Astrocyte (in vitro differentiated cells and primary cell): ENCODE measurements at regions not wholly inside any gene's neighbourhood (a gene's known extent, or its start where the extent isn't known, plus 50 kb on each side); places are given as distances from the start of the nearest gene placed in this dataset.

Experiments
- EZH2 ChIP-seq: IDR thresholded peaks from 2 replicates; pipeline ENCODE4 v1.6.1; 2012; ENCODE audit warnings: mild to moderate bottlenecking, low read length, inconsistent platforms; ENCODE audit not compliant: insufficient read depth
- TF ChIP-seq, protein P1 (sequence below): IDR thresholded peaks from 2 replicates; pipeline ENCODE4 v1.5.1; 2011; ENCODE audit warnings: low read depth, mild to moderate bottlenecking, inconsistent platforms, low read length, moderate library complexity; ENCODE audit not compliant: insufficient read depth

GRCh38 chr15:95626501-95627361 is 703.8 kb upstream of the NR2F2 start:
- TF ChIP-seq, protein P1, sequence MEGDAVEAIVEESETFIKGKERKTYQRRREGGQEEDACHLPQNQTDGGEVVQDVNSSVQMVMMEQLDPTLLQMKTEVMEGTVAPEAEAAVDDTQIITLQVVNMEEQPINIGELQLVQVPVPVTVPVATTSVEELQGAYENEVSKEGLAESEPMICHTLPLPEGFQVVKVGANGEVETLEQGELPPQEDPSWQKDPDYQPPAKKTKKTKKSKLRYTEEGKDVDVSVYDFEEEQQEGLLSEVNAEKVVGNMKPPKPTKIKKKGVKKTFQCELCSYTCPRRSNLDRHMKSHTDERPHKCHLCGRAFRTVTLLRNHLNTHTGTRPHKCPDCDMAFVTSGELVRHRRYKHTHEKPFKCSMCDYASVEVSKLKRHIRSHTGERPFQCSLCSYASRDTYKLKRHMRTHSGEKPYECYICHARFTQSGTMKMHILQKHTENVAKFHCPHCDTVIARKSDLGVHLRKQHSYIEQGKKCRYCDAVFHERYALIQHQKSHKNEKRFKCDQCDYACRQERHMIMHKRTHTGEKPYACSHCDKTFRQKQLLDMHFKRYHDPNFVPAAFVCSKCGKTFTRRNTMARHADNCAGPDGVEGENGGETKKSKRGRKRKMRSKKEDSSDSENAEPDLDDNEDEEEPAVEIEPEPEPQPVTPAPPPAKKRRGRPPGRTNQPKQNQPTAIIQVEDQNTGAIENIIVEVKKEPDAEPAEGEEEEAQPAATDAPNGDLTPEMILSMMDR = no peak
- no peak for TF ChIP-seq EZH2
